ENCODE measurements at regions not wholly inside any gene's neighbourhood (a gene's known extent, or its start where the extent isn't known, plus 50 kb on each side); places are given as distances from the start of the nearest gene placed in this dataset.
A peak's percentile ranks its signal among the peaks of the same experiment; 100 is the strongest.
"Not testable (repeated sequence)": the region's sequence is repeated elsewhere in the genome, so short reads cannot be mapped to it uniquely, and the experiment has no call there.

GRCh38 chr2:111542120-111542774, 341.7 kb downstream of the ANAPC1 start:
- H3K27me3 ChIP-seq (ENCODE audit: control insufficient read depth, insufficient read depth, low read length); H3K4me3 ChIP-seq (replicated peaks in 1 of 4; ENCODE audit: control extremely low read depth in 1 of 4, insufficient read depth in 1 of 4, low read depth in 3 of 4, low read length in 4 of 4); H3K9me3 ChIP-seq (ENCODE audit: control insufficient read depth, insufficient read depth, low read depth, low read length); H3K27ac ChIP-seq (ENCODE audit: insufficient read depth, low read length); H3K4me2 ChIP-seq (ENCODE audit: extremely low read depth, insufficient read depth, low read length); H3K4me1 ChIP-seq (ENCODE audit: control insufficient read depth, extremely low read depth, insufficient read depth, low read length); H4K20me1 ChIP-seq (ENCODE audit: control insufficient read depth, extremely low read depth, insufficient read depth, low read length); H3K9ac ChIP-seq (ENCODE audit: insufficient read depth, low read length); H3K79me2 ChIP-seq (ENCODE audit: control insufficient read depth, insufficient read depth, low read length); H3K36me3 ChIP-seq (ENCODE audit: control insufficient read depth, insufficient read depth, low read length); H2AFZ ChIP-seq (ENCODE audit: low read length): not testable (repeated sequence)
- peak; percentile 34 to 83 for DNase-seq (ENCODE audit: low read depth in 2 of 2)

GRCh38 chr2:111544006-111544405, 340.0 kb downstream of the ANAPC1 start:
- H3K27me3 ChIP-seq (ENCODE audit: control insufficient read depth, insufficient read depth, low read length); H2AFZ ChIP-seq (ENCODE audit: low read length); H3K9ac ChIP-seq (ENCODE audit: insufficient read depth, low read length); H3K9me3 ChIP-seq (ENCODE audit: control insufficient read depth, insufficient read depth, low read depth, low read length); H3K4me3 ChIP-seq (replicated peaks in 1 of 4; ENCODE audit: control extremely low read depth in 1 of 4, insufficient read depth in 1 of 4, low read depth in 3 of 4, low read length in 4 of 4); H3K27ac ChIP-seq (ENCODE audit: insufficient read depth, low read length); DNase-seq (ENCODE audit: low read depth in 2 of 2); H3K79me2 ChIP-seq (ENCODE audit: control insufficient read depth, insufficient read depth, low read length); H3K36me3 ChIP-seq (ENCODE audit: control insufficient read depth, insufficient read depth, low read length); H4K20me1 ChIP-seq (ENCODE audit: control insufficient read depth, extremely low read depth, insufficient read depth, low read length); H3K4me1 ChIP-seq (ENCODE audit: control insufficient read depth, extremely low read depth, insufficient read depth, low read length); H3K4me2 ChIP-seq (ENCODE audit: extremely low read depth, insufficient read depth, low read length): not testable (repeated sequence)

- H3K79me2 ChIP-seq (ENCODE audit: control insufficient read depth, insufficient read depth, low read length); H3K27me3 ChIP-seq (ENCODE audit: control insufficient read depth, insufficient read depth, low read length); H3K36me3 ChIP-seq (ENCODE audit: control insufficient read depth, insufficient read depth, low read length); H3K4me3 ChIP-seq (replicated peaks in 1 of 4; ENCODE audit: control extremely low read depth in 1 of 4, insufficient read depth in 1 of 4, low read depth in 3 of 4, low read length in 4 of 4); H4K20me1 ChIP-seq (ENCODE audit: control insufficient read depth, extremely low read depth, insufficient read depth, low read length); H2AFZ ChIP-seq (ENCODE audit: low read length); H3K9me3 ChIP-seq (ENCODE audit: control insufficient read depth, insufficient read depth, low read depth, low read length); DNase-seq (ENCODE audit: low read depth in 2 of 2); H3K4me1 ChIP-seq (ENCODE audit: control insufficient read depth, extremely low read depth, insufficient read depth, low read length); H3K4me2 ChIP-seq (ENCODE audit: extremely low read depth, insufficient read depth, low read length); H3K9ac ChIP-seq (ENCODE audit: insufficient read depth, low read length); H3K27ac ChIP-seq (ENCODE audit: insufficient read depth, low read length): not testable (repeated sequence)
Measured at GRCh38 chr2:111545723-111546431, 338.1 kb downstream of the ANAPC1 start.

GRCh38 chr2:111546578-111546977, 337.4 kb downstream of the ANAPC1 start:
- not testable (repeated sequence) for H3K9ac ChIP-seq (ENCODE audit: insufficient read depth, low read length); H3K27ac ChIP-seq (ENCODE audit: insufficient read depth, low read length); DNase-seq (ENCODE audit: low read depth in 2 of 2); H3K4me1 ChIP-seq (ENCODE audit: control insufficient read depth, extremely low read depth, insufficient read depth, low read length); H3K4me3 ChIP-seq (replicated peaks in 1 of 4; ENCODE audit: control extremely low read depth in 1 of 4, insufficient read depth in 1 of 4, low read depth in 3 of 4, low read length in 4 of 4); H4K20me1 ChIP-seq (ENCODE audit: control insufficient read depth, extremely low read depth, insufficient read depth, low read length); H3K79me2 ChIP-seq (ENCODE audit: control insufficient read depth, insufficient read depth, low read length); H3K36me3 ChIP-seq (ENCODE audit: control insufficient read depth, insufficient read depth, low read length); H2AFZ ChIP-seq (ENCODE audit: low read length); H3K27me3 ChIP-seq (ENCODE audit: control insufficient read depth, insufficient read depth, low read length); H3K4me2 ChIP-seq (ENCODE audit: extremely low read depth, insufficient read depth, low read length); H3K9me3 ChIP-seq (ENCODE audit: control insufficient read depth, insufficient read depth, low read depth, low read length)

GRCh38 chr2:111549174-111549573, 334.8 kb downstream of the ANAPC1 start:
- not testable (repeated sequence) for H3K4me2 ChIP-seq (ENCODE audit: extremely low read depth, insufficient read depth, low read length); H3K9me3 ChIP-seq (ENCODE audit: control insufficient read depth, insufficient read depth, low read depth, low read length); H2AFZ ChIP-seq (ENCODE audit: low read length); H3K4me1 ChIP-seq (ENCODE audit: control insufficient read depth, extremely low read depth, insufficient read depth, low read length); H3K27me3 ChIP-seq (ENCODE audit: control insufficient read depth, insufficient read depth, low read length); H3K79me2 ChIP-seq (ENCODE audit: control insufficient read depth, insufficient read depth, low read length); H3K9ac ChIP-seq (ENCODE audit: insufficient read depth, low read length); H3K27ac ChIP-seq (ENCODE audit: insufficient read depth, low read length); DNase-seq (ENCODE audit: low read depth in 2 of 2); H3K4me3 ChIP-seq (replicated peaks in 1 of 4; ENCODE audit: control extremely low read depth in 1 of 4, insufficient read depth in 1 of 4, low read depth in 3 of 4, low read length in 4 of 4); H3K36me3 ChIP-seq (ENCODE audit: control insufficient read depth, insufficient read depth, low read length); H4K20me1 ChIP-seq (ENCODE audit: control insufficient read depth, extremely low read depth, insufficient read depth, low read length)

- not testable (repeated sequence) for H3K9ac ChIP-seq (ENCODE audit: insufficient read depth, low read length); H3K4me3 ChIP-seq (replicated peaks in 1 of 4; ENCODE audit: control extremely low read depth in 1 of 4, insufficient read depth in 1 of 4, low read depth in 3 of 4, low read length in 4 of 4); H4K20me1 ChIP-seq (ENCODE audit: control insufficient read depth, extremely low read depth, insufficient read depth, low read length); H3K27ac ChIP-seq (ENCODE audit: insufficient read depth, low read length); H2AFZ ChIP-seq (ENCODE audit: low read length); H3K36me3 ChIP-seq (ENCODE audit: control insufficient read depth, insufficient read depth, low read length); DNase-seq (ENCODE audit: low read depth in 2 of 2); H3K27me3 ChIP-seq (ENCODE audit: control insufficient read depth, insufficient read depth, low read length); H3K4me1 ChIP-seq (ENCODE audit: control insufficient read depth, extremely low read depth, insufficient read depth, low read length); H3K4me2 ChIP-seq (ENCODE audit: extremely low read depth, insufficient read depth, low read length); H3K79me2 ChIP-seq (ENCODE audit: control insufficient read depth, insufficient read depth, low read length); H3K9me3 ChIP-seq (ENCODE audit: control insufficient read depth, insufficient read depth, low read depth, low read length)
Measured at GRCh38 chr2:111551428-111551827, 332.6 kb downstream of the ANAPC1 start.

GRCh38 chr2:111552625-111553024, 331.4 kb downstream of the ANAPC1 start:
- H3K36me3 ChIP-seq (ENCODE audit: control insufficient read depth, insufficient read depth, low read length); H3K4me3 ChIP-seq (replicated peaks in 1 of 4; ENCODE audit: control extremely low read depth in 1 of 4, insufficient read depth in 1 of 4, low read depth in 3 of 4, low read length in 4 of 4); H3K79me2 ChIP-seq (ENCODE audit: control insufficient read depth, insufficient read depth, low read length); H4K20me1 ChIP-seq (ENCODE audit: control insufficient read depth, extremely low read depth, insufficient read depth, low read length); H3K9me3 ChIP-seq (ENCODE audit: control insufficient read depth, insufficient read depth, low read depth, low read length); H3K9ac ChIP-seq (ENCODE audit: insufficient read depth, low read length); DNase-seq (ENCODE audit: low read depth in 2 of 2); H2AFZ ChIP-seq (ENCODE audit: low read length); H3K4me1 ChIP-seq (ENCODE audit: control insufficient read depth, extremely low read depth, insufficient read depth, low read length); H3K4me2 ChIP-seq (ENCODE audit: extremely low read depth, insufficient read depth, low read length); H3K27ac ChIP-seq (ENCODE audit: insufficient read depth, low read length); H3K27me3 ChIP-seq (ENCODE audit: control insufficient read depth, insufficient read depth, low read length): not testable (repeated sequence)
